CD4-positive, CD25-positive, alpha-beta regulatory T cell (primary cell): ENCODE measurements at regions not wholly inside any gene's neighbourhood (a gene's known extent, or its start where the extent isn't known, plus 50 kb on each side); places are given as distances from the start of the nearest gene placed in this dataset.

Experiments used
- ATAC-seq, 2 donors: fragments of 150-1000 bp; cut with Tn5 transposase; one replicate each; pipeline ENCODE4 v1.10.0; 2021; ENCODE audit warnings: low read depth in 2 of 2, moderate number of reproducible peaks in 2 of 2, moderate library complexity in 1 of 2
- DNase-seq, 3 donors: peaks; one replicate each; pipeline versions ENCODE4 v3.0.0 to v3.0.0-alpha.2; 2012 to 2022; ENCODE audit warnings: mixed read lengths in 1 of 3
- H3K27ac ChIP-seq: one replicate; pipeline ENCODE4 v1.7.0; 2013; ENCODE audit warnings: mild to moderate bottlenecking, low read length; ENCODE audit not compliant: insufficient read depth, poor library complexity, severe bottlenecking
- H3K27me3 ChIP-seq: one replicate; pipeline ENCODE4 v1.7.0; 2013; ENCODE audit warnings: low read length; ENCODE audit not compliant: control insufficient read depth, insufficient read depth
- H3K36me3 ChIP-seq: one replicate; pipeline ENCODE4 v1.7.0; 2013; ENCODE audit warnings: mild to moderate bottlenecking, low read length, moderate library complexity; ENCODE audit not compliant: control insufficient read depth, insufficient read depth
- H3K4me1 ChIP-seq: 2 replicates; pipeline ENCODE4 v1.7.0; 2013; ENCODE audit warnings: mild to moderate bottlenecking, low read length; ENCODE audit not compliant: insufficient read depth, control insufficient read depth, poor library complexity, severe bottlenecking
- H3K4me3 ChIP-seq: one replicate; pipeline ENCODE4 v1.7.0; 2013; ENCODE audit warnings: low read depth, mild to moderate bottlenecking, low read length, moderate library complexity
- H3K9me3 ChIP-seq, 2 experiments: 1 replicate in 1 of 2; 2 replicates in 1 of 2; pipeline ENCODE4 v1.7.0; 2013; ENCODE audit warnings: low read length in 2 of 2, mild to moderate bottlenecking in 1 of 2, moderate library complexity in 1 of 2; ENCODE audit not compliant: control insufficient read depth in 2 of 2
- H3K27ac Mint-ChIP-seq, 3 donors: one replicate each; pipeline ENCODE4 v1.8.0; 2020 to 2022; ENCODE audit warnings: mild to moderate bottlenecking in 3 of 3, mixed read lengths in 3 of 3, moderate library complexity in 2 of 3
- H3K27me3 Mint-ChIP-seq: one replicate; pipeline ENCODE4 v1.8.0; 2022; ENCODE audit warnings: mild to moderate bottlenecking, mixed read lengths
- H3K36me3 Mint-ChIP-seq: one replicate; pipeline ENCODE4 v1.8.0; 2020; ENCODE audit warnings: mixed read lengths
- H3K4me1 Mint-ChIP-seq, 4 donors: one replicate each; pipeline ENCODE4 v1.8.0; 2020 to 2022; ENCODE audit warnings: mixed read lengths in 4 of 4, mild to moderate bottlenecking in 1 of 4
- H3K4me3 Mint-ChIP-seq, 4 donors: one replicate each; pipeline ENCODE4 v1.8.0; 2020 to 2022; ENCODE audit warnings: mild to moderate bottlenecking in 4 of 4, mixed read lengths in 4 of 4, moderate library complexity in 3 of 4
- H3K9me3 Mint-ChIP-seq, 7 donors: one replicate each; pipeline ENCODE4 v1.8.0; 2020 to 2022; ENCODE audit warnings: mixed read lengths in 7 of 7, mild to moderate bottlenecking in 3 of 7, moderate library complexity in 2 of 7

GRCh38 chr7:91579837-91580236 lies 300.7 kb downstream of the MTERF1 start:
- ATAC-seq, result no peak
- H3K36me3 ChIP-seq, result no peaks in the 10 kb centered on the region
- Mint-ChIP-seq H3K27me3 (no peaks in the 10 kb centered on the region), H3K9me3 (peaks cover 0 to 18% (median 7%) of the 10 kb centered on the region in 7 donors), H3K27ac (no peak overlapping the region), H3K36me3 (no peaks in the 10 kb centered on the region), H3K4me3 (no peak overlapping the region), H3K4me1 (no peaks in the 10 kb centered on the region)
- no peaks in the 10 kb centered on the region for H3K27me3 ChIP-seq
- H3K9me3 ChIP-seq, result peaks cover 0 to 3% of the 10 kb centered on the region in 2 experiments
- no peak overlapping the region for H3K27ac ChIP-seq
- H3K4me3 ChIP-seq, result no peak overlapping the region
- no peak for DNase-seq
- H3K4me1 ChIP-seq, result no peaks in the 10 kb centered on the region

DNA sequence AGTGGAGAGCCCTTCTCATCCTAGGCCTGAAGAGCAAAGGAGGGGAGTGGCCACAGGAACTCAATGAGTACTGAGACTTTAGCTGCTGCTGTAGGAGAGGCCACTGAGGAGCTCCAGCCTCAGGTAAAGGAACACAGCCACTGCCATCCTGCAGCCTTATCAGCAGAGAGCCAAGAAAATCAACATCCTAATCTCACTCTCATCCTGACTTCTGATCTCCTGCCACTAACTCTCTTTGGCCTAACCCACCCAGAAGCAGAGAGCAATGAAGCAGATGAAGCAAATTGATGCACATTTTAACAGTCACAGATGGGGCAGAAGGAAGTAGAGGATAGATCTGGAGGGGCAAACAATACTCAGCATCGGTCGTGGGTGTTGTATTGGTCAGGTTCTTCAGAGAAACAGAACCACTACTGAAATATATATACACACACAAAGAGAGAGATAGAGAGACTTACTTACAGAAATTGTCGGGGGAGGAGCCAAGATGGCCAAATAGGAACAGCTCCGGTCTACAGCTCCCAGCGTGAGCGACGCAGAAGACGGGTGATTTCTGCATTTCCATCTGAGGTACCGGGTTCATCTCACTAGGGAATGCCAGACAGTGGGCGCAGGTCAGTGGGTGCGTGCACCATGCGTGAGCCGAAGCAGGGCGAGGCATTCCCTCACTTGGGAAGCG lies 297.6 kb downstream of the MTERF1 start:
- H3K9me3 Mint-ChIP-seq, result peaks cover 0 to 14% (median 7%) of the 10 kb centered on the region in 7 donors
- Histone ChIP-seq H3K4me3 (no peak overlapping the region), H3K9me3 (peaks cover 0 to 3% of the 10 kb centered on the region in 2 experiments), H3K27ac (no peak overlapping the region), H3K4me1 (no peaks in the 10 kb centered on the region), H3K36me3 (no peaks in the 10 kb centered on the region), H3K27me3 (no peaks in the 10 kb centered on the region)
- no peak for ATAC-seq
- H3K4me3 Mint-ChIP-seq, result no peak overlapping the region
- no peaks in the 10 kb centered on the region for H3K4me1 Mint-ChIP-seq
- no peaks in the 10 kb centered on the region for H3K27me3 Mint-ChIP-seq
- no peak overlapping the region for H3K27ac Mint-ChIP-seq
- DNase-seq, result no peak
- H3K36me3 Mint-ChIP-seq, result no peaks in the 10 kb centered on the region

GRCh38 chr7:91596287-91596686 lies 284.2 kb downstream of the MTERF1 start:
- no peak overlapping the region for H3K27ac Mint-ChIP-seq

DNA sequence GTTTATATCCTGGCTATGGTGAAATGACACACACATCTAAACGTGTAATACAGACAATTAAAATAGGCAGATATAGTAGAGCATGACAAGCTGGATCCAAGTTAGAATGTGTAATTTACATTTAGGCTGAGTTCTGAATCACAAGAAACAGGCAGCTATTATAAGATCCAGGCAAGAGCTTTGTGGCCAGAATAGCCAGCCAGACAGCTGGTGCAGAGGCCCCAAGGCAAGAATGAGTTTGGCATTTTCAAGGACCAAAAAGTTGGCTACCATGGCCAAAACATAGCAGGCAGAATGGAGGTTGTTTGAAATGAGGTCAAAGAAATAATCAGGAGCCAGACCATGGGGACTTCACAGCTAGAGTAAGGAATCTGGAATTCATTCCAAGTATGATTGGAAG lies 281.7 kb downstream of the MTERF1 start:
- Histone ChIP-seq H3K36me3 (no peaks in the 10 kb centered on the region), H3K27ac (no peak overlapping the region), H3K9me3 (no peaks in the 10 kb centered on the region), H3K4me1 (no peaks in the 10 kb centered on the region), H3K4me3 (no peak overlapping the region), H3K27me3 (no peaks in the 10 kb centered on the region)
- DNase-seq (no peak), ATAC-seq (no peak)
- Mint-ChIP-seq H3K9me3 (peaks cover 0 to 4% (median 4%) of the 10 kb centered on the region in 7 donors), H3K27me3 (no peaks in the 10 kb centered on the region), H3K27ac (no peak overlapping the region), H3K4me1 (no peaks in the 10 kb centered on the region), H3K4me3 (no peak overlapping the region), H3K36me3 (no peaks in the 10 kb centered on the region)

More at GRCh38 chr7:91596287-91596686, 284.2 kb downstream of the MTERF1 start:
- Histone ChIP-seq H3K4me1 (no peaks in the 10 kb centered on the region), H3K27me3 (no peaks in the 10 kb centered on the region), H3K4me3 (no peak overlapping the region), H3K36me3 (no peaks in the 10 kb centered on the region), H3K27ac (no peak overlapping the region), H3K9me3 (peaks cover 0 to 3% of the 10 kb centered on the region in 2 experiments)
- no peaks in the 10 kb centered on the region for H3K27me3 Mint-ChIP-seq
- no peak for ATAC-seq
- no peaks in the 10 kb centered on the region for H3K4me1 Mint-ChIP-seq
- no peak overlapping the region for H3K4me3 Mint-ChIP-seq
- peaks cover 0 to 15% (median 5%) of the 10 kb centered on the region in 7 donors for H3K9me3 Mint-ChIP-seq
- DNase-seq, result no peak
- no peaks in the 10 kb centered on the region for H3K36me3 Mint-ChIP-seq

- H3K4me3 ChIP-seq, result no peak overlapping the region
- ATAC-seq, result no peak
- Mint-ChIP-seq H3K27me3 (no peaks in the 10 kb centered on the region), H3K27ac (no peak overlapping the region), H3K36me3 (no peaks in the 10 kb centered on the region), H3K4me1 (no peaks in the 10 kb centered on the region), H3K9me3 (peaks cover 0 to 6% (median 4%) of the 10 kb centered on the region in 7 donors), H3K4me3 (no peak overlapping the region)
- no peaks in the 10 kb centered on the region for H3K9me3 ChIP-seq
- DNase-seq, result no peak
- H3K36me3 ChIP-seq, result no peaks in the 10 kb centered on the region
- H3K4me1 ChIP-seq, result no peaks in the 10 kb centered on the region
- no peaks in the 10 kb centered on the region for H3K27me3 ChIP-seq
- H3K27ac ChIP-seq, result no peak overlapping the region
These were observed 280.4 kb downstream of the MTERF1 start for GRCh38 chr7:91600112-91600511.

- Histone ChIP-seq H3K9me3 (no peaks in the 10 kb centered on the region), H3K27me3 (no peaks in the 10 kb centered on the region), H3K36me3 (no peaks in the 10 kb centered on the region), H3K4me3 (no peak overlapping the region), H3K4me1 (no peaks in the 10 kb centered on the region), H3K27ac (no peak overlapping the region)
- Mint-ChIP-seq H3K27me3 (peaks cover 4% of the 10 kb centered on the region), H3K9me3 (peaks cover 0 to 8% (median 4%) of the 10 kb centered on the region in 7 donors), H3K27ac (no peak overlapping the region), H3K4me1 (no peaks in the 10 kb centered on the region), H3K4me3 (no peak overlapping the region), H3K36me3 (no peaks in the 10 kb centered on the region)
- ATAC-seq (no peak), DNase-seq (no peak)
These were observed 276.8 kb downstream of the MTERF1 start for GRCh38 chr7:91603707-91604106.

GRCh38 chr7:91608606-91609005 lies 271.9 kb downstream of the MTERF1 start:
- Mint-ChIP-seq H3K9me3 (peaks cover 0 to 6% (median 5%) of the 10 kb centered on the region in 7 donors), H3K27me3 (peaks cover 8% of the 10 kb centered on the region)
- no peak for ATAC-seq

DNA sequence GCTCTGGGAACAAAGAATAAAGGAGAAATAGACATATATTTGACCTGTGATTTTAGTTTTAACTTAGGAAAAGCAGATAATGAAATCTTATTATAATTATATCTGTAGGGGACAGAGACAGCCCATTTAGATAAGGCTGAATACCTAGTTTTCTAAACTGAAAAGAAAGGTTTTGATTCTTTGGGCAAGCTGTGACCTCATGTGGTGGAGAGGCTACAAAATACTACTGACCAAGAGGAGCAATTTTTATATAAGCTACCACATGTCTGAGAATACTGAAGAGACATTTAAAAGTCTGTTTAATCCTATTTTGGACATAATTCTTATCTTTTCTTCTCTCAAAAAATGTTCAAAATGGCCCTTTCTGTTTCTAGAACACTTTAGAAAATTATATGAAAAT lies 271.0 kb downstream of the MTERF1 start:
- Histone ChIP-seq H3K4me3 (no peak overlapping the region), H3K27me3 (no peaks in the 10 kb centered on the region), H3K36me3 (no peaks in the 10 kb centered on the region), H3K4me1 (no peaks in the 10 kb centered on the region), H3K27ac (no peak overlapping the region), H3K9me3 (no peaks in the 10 kb centered on the region)
- no peak for ATAC-seq
- peaks cover 8% of the 10 kb centered on the region for H3K27me3 Mint-ChIP-seq
- no peaks in the 10 kb centered on the region for H3K4me1 Mint-ChIP-seq
- no peaks in the 10 kb centered on the region for H3K36me3 Mint-ChIP-seq
- peaks cover 0 to 6% (median 5%) of the 10 kb centered on the region in 7 donors for H3K9me3 Mint-ChIP-seq
- H3K4me3 Mint-ChIP-seq, result no peak overlapping the region
- no peak overlapping the region for H3K27ac Mint-ChIP-seq
- DNase-seq, result no peak

More at GRCh38 chr7:91608606-91609005, 271.9 kb downstream of the MTERF1 start:
- H3K4me3 ChIP-seq, result no peak overlapping the region
- Mint-ChIP-seq H3K4me3 (no peak overlapping the region), H3K4me1 (no peaks in the 10 kb centered on the region), H3K36me3 (no peaks in the 10 kb centered on the region), H3K27ac (no peak overlapping the region)
- H3K36me3 ChIP-seq, result no peaks in the 10 kb centered on the region
- no peak overlapping the region for H3K27ac ChIP-seq
- no peaks in the 10 kb centered on the region for H3K4me1 ChIP-seq
- no peak for DNase-seq
- no peaks in the 10 kb centered on the region for H3K9me3 ChIP-seq
- no peaks in the 10 kb centered on the region for H3K27me3 ChIP-seq
